PFSK-1 (cell line): ENCODE measurements at regions not wholly inside any gene's neighbourhood (a gene's known extent, or its start where the extent isn't known, plus 50 kb on each side); places are given as distances from the start of the nearest gene placed in this dataset.

Experiments used
- FOXP2 ChIP-seq: optimal IDR thresholded peaks from 2 replicates; pipeline ENCODE3; 2011; ENCODE audit warnings: borderline replicate concordance, control low read depth, inconsistent platforms; ENCODE audit not compliant: insufficient read depth; ENCODE audit errors: extremely low read length, extremely low read depth
- POLR2AphosphoS5 ChIP-seq: IDR thresholded peaks from 2 replicates; pipeline ENCODE4 v1.6.1; 2012; ENCODE audit warnings: low read depth, mild to moderate bottlenecking, control low read depth, low read length, moderate library complexity
- SIN3A ChIP-seq: IDR thresholded peaks from 2 replicates; pipeline ENCODE4 v1.6.1; 2012; ENCODE audit warnings: mild to moderate bottlenecking, low read length, moderate library complexity, borderline replicate concordance; ENCODE audit not compliant: insufficient read depth
- TAF1 ChIP-seq: IDR thresholded peaks from 2 replicates; pipeline ENCODE4 v1.6.1; 2012; ENCODE audit warnings: low read length, control low read depth, borderline replicate concordance; ENCODE audit not compliant: insufficient read depth
- TF ChIP-seq, protein P1 (sequence below), 2 experiments: IDR thresholded peaks; 2 replicates each; pipeline versions ENCODE4 v1.6.1 to v1.8.0; 2011 to 2012; ENCODE audit warnings: low read depth in 2 of 2, low read length in 2 of 2, control low read depth in 1 of 2, inconsistent platforms in 1 of 2, mild to moderate bottlenecking in 1 of 2, moderate library complexity in 1 of 2; ENCODE audit not compliant: insufficient read depth in 1 of 2

DNA sequence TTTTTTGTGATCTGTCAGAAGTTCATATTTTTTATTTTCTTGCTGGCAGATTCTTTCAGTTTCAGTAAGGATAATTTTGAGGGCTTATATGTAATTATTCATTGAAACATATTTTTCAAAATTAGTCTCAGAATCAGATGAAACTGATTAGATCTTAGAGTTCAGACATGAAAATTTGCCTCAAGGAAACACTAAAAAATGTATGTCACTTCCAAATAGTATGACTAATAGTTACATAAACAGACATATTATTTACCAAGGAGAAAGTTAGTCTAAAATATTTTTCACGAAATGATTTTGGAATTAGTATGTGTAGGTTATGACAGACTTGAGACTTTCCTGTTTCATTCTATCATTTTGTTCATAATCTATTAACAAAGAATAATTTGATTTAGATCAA lies 628.6 kb downstream of the CCDC85A start:
- TF ChIP-seq FOXP2 (no peak), SIN3A (no peak), POLR2AphosphoS5 (no peak), TAF1 (no peak)
- TF ChIP-seq, protein P1, sequence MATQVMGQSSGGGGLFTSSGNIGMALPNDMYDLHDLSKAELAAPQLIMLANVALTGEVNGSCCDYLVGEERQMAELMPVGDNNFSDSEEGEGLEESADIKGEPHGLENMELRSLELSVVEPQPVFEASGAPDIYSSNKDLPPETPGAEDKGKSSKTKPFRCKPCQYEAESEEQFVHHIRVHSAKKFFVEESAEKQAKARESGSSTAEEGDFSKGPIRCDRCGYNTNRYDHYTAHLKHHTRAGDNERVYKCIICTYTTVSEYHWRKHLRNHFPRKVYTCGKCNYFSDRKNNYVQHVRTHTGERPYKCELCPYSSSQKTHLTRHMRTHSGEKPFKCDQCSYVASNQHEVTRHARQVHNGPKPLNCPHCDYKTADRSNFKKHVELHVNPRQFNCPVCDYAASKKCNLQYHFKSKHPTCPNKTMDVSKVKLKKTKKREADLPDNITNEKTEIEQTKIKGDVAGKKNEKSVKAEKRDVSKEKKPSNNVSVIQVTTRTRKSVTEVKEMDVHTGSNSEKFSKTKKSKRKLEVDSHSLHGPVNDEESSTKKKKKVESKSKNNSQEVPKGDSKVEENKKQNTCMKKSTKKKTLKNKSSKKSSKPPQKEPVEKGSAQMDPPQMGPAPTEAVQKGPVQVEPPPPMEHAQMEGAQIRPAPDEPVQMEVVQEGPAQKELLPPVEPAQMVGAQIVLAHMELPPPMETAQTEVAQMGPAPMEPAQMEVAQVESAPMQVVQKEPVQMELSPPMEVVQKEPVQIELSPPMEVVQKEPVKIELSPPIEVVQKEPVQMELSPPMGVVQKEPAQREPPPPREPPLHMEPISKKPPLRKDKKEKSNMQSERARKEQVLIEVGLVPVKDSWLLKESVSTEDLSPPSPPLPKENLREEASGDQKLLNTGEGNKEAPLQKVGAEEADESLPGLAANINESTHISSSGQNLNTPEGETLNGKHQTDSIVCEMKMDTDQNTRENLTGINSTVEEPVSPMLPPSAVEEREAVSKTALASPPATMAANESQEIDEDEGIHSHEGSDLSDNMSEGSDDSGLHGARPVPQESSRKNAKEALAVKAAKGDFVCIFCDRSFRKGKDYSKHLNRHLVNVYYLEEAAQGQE (IDR thresholded peaks at IDR 0.05; ENCODE audit: insufficient read depth in 1 of 2, low read depth in 2 of 2, low read length in 2 of 2) = no peak
